IPS-18c (cell line): ENCODE measurements at regions not wholly inside any gene's neighbourhood (a gene's known extent, or its start where the extent isn't known, plus 50 kb on each side); places are given as distances from the start of the nearest gene placed in this dataset.
"Not testable (repeated sequence)": the region's sequence is repeated elsewhere in the genome, so short reads cannot be mapped to it uniquely, and the experiment has no call there.

Experiments
- H3K4me3 ChIP-seq: 2 replicates; pipeline ENCODE4 v1.7.0; 2013; ENCODE audit warnings: low read depth, mild to moderate bottlenecking, low read length, moderate library complexity; ENCODE audit not compliant: insufficient read depth
- H3K9me3 ChIP-seq: one replicate; pipeline ENCODE4 v1.6.1; 2013; ENCODE audit warnings: mild to moderate bottlenecking, low read length, moderate library complexity; ENCODE audit not compliant: control insufficient read depth, insufficient read depth

GRCh38 chr2:242008908-242009307, 139.4 kb downstream of the RTP5 start:
- peaks cover 23% of the 10 kb centered on the region for H3K9me3 ChIP-seq
- H3K4me3 ChIP-seq, result peak overlapping the region; percentile 42; the same call in 1 of the 2 replicates

- H3K9me3 ChIP-seq, result peaks cover 23% of the 10 kb centered on the region
- peak overlapping the region; percentile 34; the same call in 1 of the 2 replicates for H3K4me3 ChIP-seq
These were observed 140.3 kb downstream of the RTP5 start for GRCh38 chr2:242009846-242010245.

- H3K9me3 ChIP-seq, result peaks cover 23% of the 10 kb centered on the region
- H3K4me3 ChIP-seq, result not testable (repeated sequence)
These were observed 141.0 kb downstream of the RTP5 start for GRCh38 chr2:242010252-242011166.

- Histone ChIP-seq H3K9me3 (peaks cover 20% of the 10 kb centered on the region), H3K4me3 (no peak overlapping the region)
These were observed 141.6 kb downstream of the RTP5 start for GRCh38 chr2:242011167-242011513.

GRCh38 chr2:242011516-242011915, 142.0 kb downstream of the RTP5 start:
- H3K4me3 ChIP-seq, result no peak overlapping the region
- peaks cover 19% of the 10 kb centered on the region for H3K9me3 ChIP-seq

- Histone ChIP-seq H3K9me3 (peaks cover 19% of the 10 kb centered on the region), H3K4me3 (no peak overlapping the region)
These were observed 142.6 kb downstream of the RTP5 start for GRCh38 chr2:242011991-242012764.

GRCh38 chr2:242012956-242013764, 143.6 kb downstream of the RTP5 start:
- H3K9me3 ChIP-seq, result peaks cover 15% of the 10 kb centered on the region
- H3K4me3 ChIP-seq, result no peak overlapping the region

- Histone ChIP-seq H3K4me3 (no peak overlapping the region), H3K9me3 (peaks cover 14% of the 10 kb centered on the region)
These were observed 144.2 kb downstream of the RTP5 start for GRCh38 chr2:242013771-242014170.

- H3K4me3 ChIP-seq, result no peak overlapping the region
- peaks cover 3% of the 10 kb centered on the region for H3K9me3 ChIP-seq
These were observed 145.9 kb downstream of the RTP5 start for GRCh38 chr2:242015108-242016065.

- Histone ChIP-seq H3K4me3 (no peak overlapping the region), H3K9me3 (no peaks in the 10 kb centered on the region)
These were observed 147.6 kb downstream of the RTP5 start for GRCh38 chr2:242017086-242017485.

- H3K4me3 ChIP-seq, H3K9me3 ChIP-seq: not testable (repeated sequence)
These were observed 148.9 kb downstream of the RTP5 start for GRCh38 chr2:242018416-242018815.

- Histone ChIP-seq H3K4me3 (no peak overlapping the region), H3K9me3 (no peaks in the 10 kb centered on the region)
These were observed 149.8 kb downstream of the RTP5 start for GRCh38 chr2:242019344-242019743.

- Histone ChIP-seq H3K4me3 (no peak overlapping the region), H3K9me3 (no peaks in the 10 kb centered on the region)
These were observed 150.9 kb downstream of the RTP5 start for GRCh38 chr2:242020196-242021004.

GRCh38 chr2:242022550-242023290, 153.2 kb downstream of the RTP5 start:
- no peaks in the 10 kb centered on the region for H3K9me3 ChIP-seq
- H3K4me3 ChIP-seq, result no peak overlapping the region

- Histone ChIP-seq H3K9me3 (no peaks in the 10 kb centered on the region), H3K4me3 (no peak overlapping the region)
These were observed 155.3 kb downstream of the RTP5 start for GRCh38 chr2:242024751-242025355.
